ENCODE measurements at regions not wholly inside any gene's neighbourhood (a gene's known extent, or its start where the extent isn't known, plus 50 kb on each side); places are given as distances from the start of the nearest gene placed in this dataset.

GRCh38 chr16:51510416-51510815, 359.3 kb upstream of the SALL1 start:
- Histone ChIP-seq H3K4me3 (ENCODE audit: low read length) (no peak overlapping the region), H4K20me1 (ENCODE audit: insufficient read depth, low read length) (no peaks in the 10 kb centered on the region), H3K79me2 (ENCODE audit: low read length) (no peaks in the 10 kb centered on the region), H3K36me3 (replicated peaks; ENCODE audit: low read depth, low read length) (no peaks in the 10 kb centered on the region), H2AFZ (ENCODE audit: low read depth, low read length) (no peak overlapping the region), H3K9ac (ENCODE audit: low read length) (no peak overlapping the region), H3K4me2 (ENCODE audit: low read length) (no peak overlapping the region), H3K27me3 (ENCODE audit: low read depth, low read length) (no peaks in the 10 kb centered on the region), H3K4me1 (ENCODE audit: low read length) (no peaks in the 10 kb centered on the region), H3K9me3 (ENCODE audit: insufficient read depth, low read length) (no peaks in the 10 kb centered on the region), H3K27ac (ENCODE audit: low read length) (no peak overlapping the region)
- TF ChIP-seq EZH2phosphoT487 (IDR thresholded peaks at IDR 0.05; ENCODE audit: low read depth): no peak
- TF ChIP-seq, protein P1, sequence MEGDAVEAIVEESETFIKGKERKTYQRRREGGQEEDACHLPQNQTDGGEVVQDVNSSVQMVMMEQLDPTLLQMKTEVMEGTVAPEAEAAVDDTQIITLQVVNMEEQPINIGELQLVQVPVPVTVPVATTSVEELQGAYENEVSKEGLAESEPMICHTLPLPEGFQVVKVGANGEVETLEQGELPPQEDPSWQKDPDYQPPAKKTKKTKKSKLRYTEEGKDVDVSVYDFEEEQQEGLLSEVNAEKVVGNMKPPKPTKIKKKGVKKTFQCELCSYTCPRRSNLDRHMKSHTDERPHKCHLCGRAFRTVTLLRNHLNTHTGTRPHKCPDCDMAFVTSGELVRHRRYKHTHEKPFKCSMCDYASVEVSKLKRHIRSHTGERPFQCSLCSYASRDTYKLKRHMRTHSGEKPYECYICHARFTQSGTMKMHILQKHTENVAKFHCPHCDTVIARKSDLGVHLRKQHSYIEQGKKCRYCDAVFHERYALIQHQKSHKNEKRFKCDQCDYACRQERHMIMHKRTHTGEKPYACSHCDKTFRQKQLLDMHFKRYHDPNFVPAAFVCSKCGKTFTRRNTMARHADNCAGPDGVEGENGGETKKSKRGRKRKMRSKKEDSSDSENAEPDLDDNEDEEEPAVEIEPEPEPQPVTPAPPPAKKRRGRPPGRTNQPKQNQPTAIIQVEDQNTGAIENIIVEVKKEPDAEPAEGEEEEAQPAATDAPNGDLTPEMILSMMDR (IDR thresholded peaks at IDR 0.05; ENCODE audit: low read depth, low read length): no peak

- Histone ChIP-seq H3K4me3 (ENCODE audit: low read length) (no peak overlapping the region), H3K27me3 (ENCODE audit: low read depth, low read length) (no peaks in the 10 kb centered on the region), H3K4me1 (ENCODE audit: low read length) (no peaks in the 10 kb centered on the region), H2AFZ (ENCODE audit: low read depth, low read length) (no peak overlapping the region), H3K9me3 (ENCODE audit: insufficient read depth, low read length) (no peaks in the 10 kb centered on the region), H3K27ac (ENCODE audit: low read length) (no peak overlapping the region), H3K9ac (ENCODE audit: low read length) (no peak overlapping the region), H4K20me1 (ENCODE audit: insufficient read depth, low read length) (no peaks in the 10 kb centered on the region), H3K79me2 (ENCODE audit: low read length) (no peaks in the 10 kb centered on the region), H3K36me3 (replicated peaks; ENCODE audit: low read depth, low read length) (no peaks in the 10 kb centered on the region), H3K4me2 (ENCODE audit: low read length) (no peak overlapping the region)
- no peak for TF ChIP-seq EZH2phosphoT487 (IDR thresholded peaks at IDR 0.05; ENCODE audit: low read depth)
- TF ChIP-seq, protein P1 (IDR thresholded peaks at IDR 0.05; ENCODE audit: low read depth, low read length): peak; percentile 19
Measured at GRCh38 chr16:51509336-51509735, 358.3 kb upstream of the SALL1 start.

DNA sequence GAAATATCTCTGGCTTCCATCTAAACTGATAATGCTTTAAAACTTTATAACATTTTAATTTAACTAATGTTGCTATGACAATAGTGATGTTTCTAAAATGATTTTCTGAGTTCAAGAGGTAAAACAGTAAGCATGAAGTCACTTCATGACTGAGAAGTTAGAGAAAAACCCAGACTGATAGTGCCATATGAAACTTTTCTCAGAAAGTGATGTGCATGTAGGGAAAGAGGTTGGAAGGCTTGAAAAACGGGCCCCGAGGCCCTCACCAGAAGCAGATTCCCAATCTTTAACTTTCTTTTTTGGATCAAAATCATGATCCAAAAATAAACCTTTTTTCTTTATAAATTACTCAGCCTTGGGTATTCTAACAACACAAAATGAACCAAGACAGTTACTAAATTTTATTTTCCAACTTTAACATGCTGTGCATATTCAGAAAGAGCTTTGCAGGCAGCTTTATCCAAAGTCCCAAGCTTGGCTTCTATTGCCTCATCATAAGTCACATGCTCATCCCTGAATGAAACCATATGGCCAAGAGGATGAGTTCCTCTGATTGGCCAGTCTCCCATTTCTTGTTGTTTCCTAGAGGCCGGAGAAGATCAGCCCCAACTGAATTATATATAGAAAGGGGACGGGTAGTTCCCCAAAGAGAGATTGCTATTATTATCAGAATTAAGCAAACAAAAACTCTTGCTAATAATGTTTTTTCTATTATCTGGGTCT, 357.6 kb upstream of the SALL1 start:
- Histone ChIP-seq H3K9ac (ENCODE audit: low read length) (no peak overlapping the region), H3K79me2 (ENCODE audit: low read length) (no peaks in the 10 kb centered on the region), H3K4me3 (ENCODE audit: low read length) (no peak overlapping the region), H3K9me3 (ENCODE audit: insufficient read depth, low read length) (no peaks in the 10 kb centered on the region), H3K27ac (ENCODE audit: low read length) (no peak overlapping the region), H3K36me3 (replicated peaks; ENCODE audit: low read depth, low read length) (no peaks in the 10 kb centered on the region), H3K4me1 (ENCODE audit: low read length) (no peaks in the 10 kb centered on the region), H3K27me3 (ENCODE audit: low read depth, low read length) (no peaks in the 10 kb centered on the region), H4K20me1 (ENCODE audit: insufficient read depth, low read length) (no peaks in the 10 kb centered on the region), H2AFZ (ENCODE audit: low read depth, low read length) (no peak overlapping the region), H3K4me2 (ENCODE audit: low read length) (no peak overlapping the region)
- TF ChIP-seq EZH2phosphoT487 (IDR thresholded peaks at IDR 0.05; ENCODE audit: low read depth): no peak
- TF ChIP-seq, protein P1 (IDR thresholded peaks at IDR 0.05; ENCODE audit: low read depth, low read length): no peak

GRCh38 chr16:51507286-51507685, 356.2 kb upstream of the SALL1 start:
- no peak overlapping the region for H3K4me3 ChIP-seq (ENCODE audit: low read length)
- H3K79me2 ChIP-seq (ENCODE audit: low read length): no peaks in the 10 kb centered on the region
- H4K20me1 ChIP-seq (ENCODE audit: insufficient read depth, low read length): no peaks in the 10 kb centered on the region
- H3K9ac ChIP-seq (ENCODE audit: low read length): no peak overlapping the region
- no peak overlapping the region for H3K27ac ChIP-seq (ENCODE audit: low read length)
- no peak overlapping the region for H3K4me2 ChIP-seq (ENCODE audit: low read length)
- no peaks in the 10 kb centered on the region for H3K27me3 ChIP-seq (ENCODE audit: low read depth, low read length)
- no peaks in the 10 kb centered on the region for H3K9me3 ChIP-seq (ENCODE audit: insufficient read depth, low read length)
- no peak for TF ChIP-seq EZH2phosphoT487 (IDR thresholded peaks at IDR 0.05; ENCODE audit: low read depth)
- TF ChIP-seq, protein P1 (IDR thresholded peaks at IDR 0.05; ENCODE audit: low read depth, low read length): no peak
- H2AFZ ChIP-seq (ENCODE audit: low read depth, low read length): no peak overlapping the region
- H3K36me3 ChIP-seq (replicated peaks; ENCODE audit: low read depth, low read length): no peaks in the 10 kb centered on the region
- no peaks in the 10 kb centered on the region for H3K4me1 ChIP-seq (ENCODE audit: low read length)
